ENCODE measurements at regions not wholly inside any gene's neighbourhood (a gene's known extent, or its start where the extent isn't known, plus 50 kb on each side); places are given as distances from the start of the nearest gene placed in this dataset.

DNA sequence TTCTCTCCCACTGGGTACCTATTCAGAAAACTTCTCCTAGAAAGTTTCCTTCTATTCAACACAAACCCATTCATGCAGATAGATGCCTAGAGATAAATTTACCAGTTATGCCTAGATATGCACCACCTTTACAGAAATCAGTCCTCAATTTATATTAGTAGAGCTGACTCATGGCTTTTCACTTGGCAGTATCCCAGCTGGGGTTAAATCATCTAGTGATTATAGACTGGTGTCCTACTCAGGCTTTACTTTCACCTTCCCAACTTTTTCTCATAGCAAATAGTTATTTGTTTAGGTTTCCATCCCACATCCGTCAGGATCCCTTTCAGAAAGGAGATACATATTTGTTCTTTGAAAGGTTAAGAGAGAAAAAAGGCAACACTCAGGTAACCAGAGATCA lies 124.5 kb downstream of the AQP4 start:
- DNase-seq: no peak

DNA sequence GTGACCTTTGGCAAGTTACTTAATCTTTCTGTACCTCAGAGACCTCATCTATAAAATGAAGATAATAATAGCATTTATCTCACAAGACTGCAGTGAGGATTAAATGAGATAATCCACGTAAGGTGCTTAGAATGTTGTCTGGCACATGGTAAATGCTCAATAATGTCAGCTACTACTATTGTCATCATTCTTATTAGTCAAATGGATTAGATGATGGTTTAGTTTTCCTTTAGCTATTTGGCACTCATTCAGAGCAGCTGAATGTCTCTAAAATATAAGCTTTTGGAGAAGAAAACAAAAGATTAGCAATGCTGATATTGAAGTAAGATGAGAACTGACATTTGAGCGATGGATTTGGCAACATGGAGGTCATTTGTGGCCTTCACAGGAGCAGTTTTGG lies 125.1 kb downstream of the AQP4 start:
- DNase-seq: no peak

DNA sequence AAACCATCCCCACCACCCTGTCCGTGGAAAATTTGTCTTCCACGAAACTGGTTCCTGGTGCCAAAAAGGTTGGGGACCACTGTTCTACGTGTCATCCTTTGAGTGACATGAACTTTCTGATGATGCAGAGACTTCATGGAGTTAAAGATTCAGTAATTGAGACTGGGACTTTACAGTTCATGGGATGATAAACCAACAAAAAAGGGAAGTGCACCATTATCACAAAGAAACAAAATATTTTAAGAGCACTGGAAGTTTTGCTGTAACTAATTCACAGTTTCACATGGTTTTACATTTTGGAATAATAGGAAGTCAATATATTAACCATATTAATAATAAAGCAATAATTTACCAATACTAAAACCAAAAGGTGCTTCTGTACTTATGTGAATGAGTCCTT lies 126.8 kb downstream of the AQP4 start:
- no peak for DNase-seq

DNA sequence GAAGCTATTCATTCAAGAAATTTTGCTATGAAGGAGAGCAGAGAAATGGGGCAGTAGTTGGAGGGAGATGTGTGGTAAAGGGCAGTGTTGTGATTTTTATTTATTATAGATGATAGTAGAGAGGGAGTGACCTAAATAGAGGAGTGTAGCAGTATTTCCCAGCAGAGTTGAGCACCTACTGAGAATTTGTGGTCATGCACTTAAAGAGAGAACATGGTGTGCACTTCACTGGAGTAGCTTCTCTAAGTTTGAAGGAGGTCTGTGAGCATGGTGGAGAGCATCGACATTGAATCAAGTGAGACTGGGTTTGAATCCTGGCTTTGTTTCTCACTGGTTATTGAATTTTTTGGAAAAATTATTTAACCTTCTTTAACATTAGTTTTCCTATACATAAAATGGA lies 129.2 kb downstream of the AQP4 start:
- DNase-seq: no peak

DNA sequence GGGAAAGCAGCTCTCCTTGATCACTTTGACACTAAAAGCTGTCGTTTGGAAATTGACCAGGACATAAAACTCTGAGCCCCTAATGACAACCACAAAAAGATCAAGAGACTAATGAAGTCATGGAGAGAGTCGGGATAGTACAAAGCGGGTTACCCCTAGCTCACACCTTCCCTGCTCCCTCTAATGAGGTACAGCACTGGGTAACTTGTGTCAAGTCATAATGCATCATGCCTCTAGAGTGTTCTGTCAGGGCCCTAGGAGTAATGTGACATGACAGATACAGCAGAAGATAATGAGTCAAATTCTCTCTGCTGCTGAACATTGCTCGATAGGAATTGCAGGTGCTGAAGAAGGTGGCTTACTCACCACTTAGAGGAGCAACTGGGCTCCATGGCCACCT lies 130.7 kb downstream of the AQP4 start:
- DNase-seq: no peak

- DNase-seq: no peak
Measured at GRCh38 chr18:26729449-26729848, 136.1 kb downstream of the AQP4 start.

GRCh38 chr18:26729008-26729407 lies 136.5 kb downstream of the AQP4 start:
- no peak for DNase-seq

GRCh38 chr18:26723981-26724380 lies 141.5 kb downstream of the AQP4 start:
- no peak for DNase-seq

DNA sequence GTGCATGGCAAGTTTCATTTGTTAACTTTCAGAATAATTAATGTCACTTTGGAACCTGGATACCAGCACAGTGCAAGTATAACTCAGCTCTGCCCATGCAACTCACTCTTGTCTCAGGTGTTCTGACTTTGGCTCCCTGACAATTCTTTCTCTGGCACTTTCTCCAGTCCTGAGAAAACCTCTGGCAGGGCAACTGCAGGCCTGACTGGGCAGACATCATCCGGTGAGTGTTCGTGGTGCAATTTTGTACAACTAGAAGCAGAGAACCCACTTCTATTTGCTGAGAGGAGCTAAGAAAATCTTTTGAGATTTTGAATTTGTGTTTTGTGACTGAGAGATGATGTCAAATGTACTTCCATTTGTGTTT lies 143.0 kb downstream of the AQP4 start:
- no peak for DNase-seq

GRCh38 chr18:26721854-26722564 lies 143.5 kb downstream of the AQP4 start:
- DNase-seq: no peak

GRCh38 chr18:26719896-26720295 lies 145.6 kb downstream of the AQP4 start:
- no peak for DNase-seq

- DNase-seq: no peak
Measured at GRCh38 chr18:26717123-26717719, 148.3 kb downstream of the AQP4 start.

DNA sequence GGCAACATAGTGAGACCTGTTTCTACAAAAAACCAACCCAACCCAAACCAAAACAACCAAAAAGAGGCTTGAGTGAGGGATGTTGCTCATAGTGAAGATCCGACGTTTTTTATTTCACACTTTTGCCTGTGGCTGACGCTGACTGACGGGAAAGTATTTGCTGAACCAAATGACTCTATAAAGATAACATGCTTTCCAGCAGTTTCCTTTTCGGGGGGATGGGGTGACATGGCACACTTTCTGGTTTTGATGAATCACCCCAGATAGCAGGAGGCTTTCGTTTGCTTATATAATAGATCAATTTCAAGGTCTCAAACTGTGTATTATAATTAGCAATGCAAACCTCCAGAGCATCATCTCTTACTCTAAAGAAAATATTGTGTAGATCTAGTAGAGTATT lies 150.8 kb downstream of the AQP4 start:
- no peak for DNase-seq

- no peak for DNase-seq
Measured at GRCh38 chr18:26711756-26712155, 153.8 kb downstream of the AQP4 start.

DNA sequence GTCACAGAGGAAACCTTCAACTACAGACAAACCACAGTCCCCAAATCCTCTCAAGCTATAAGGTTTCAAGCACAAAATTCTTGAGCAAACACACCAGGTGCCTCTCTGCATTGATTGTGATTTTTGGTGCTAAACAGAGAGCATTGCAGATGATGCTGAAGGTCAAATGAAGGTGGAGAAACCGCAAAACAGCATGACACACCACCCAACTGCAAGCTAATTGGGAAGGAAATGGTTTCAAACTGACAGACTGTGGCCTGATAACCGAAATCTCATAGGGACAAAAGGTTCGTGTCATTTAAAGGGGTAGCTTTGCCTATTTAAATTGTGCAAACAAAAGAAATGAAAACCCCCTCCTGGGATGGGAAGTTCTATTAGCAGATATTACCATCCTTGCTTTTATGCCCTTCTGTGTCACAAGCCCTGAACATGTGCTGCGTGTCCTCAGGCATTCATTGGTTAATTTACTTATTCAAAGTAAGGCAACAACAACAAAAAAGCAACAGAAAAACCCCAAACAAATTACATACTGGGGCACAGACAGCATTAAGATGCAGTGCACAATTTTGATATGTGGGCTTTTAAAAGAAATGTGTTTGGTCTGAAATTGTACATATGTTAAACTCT lies 154.9 kb downstream of the AQP4 start:
- no peak for DNase-seq

GRCh38 chr18:26709897-26710296 lies 155.6 kb downstream of the AQP4 start:
- no peak for DNase-seq

DNA sequence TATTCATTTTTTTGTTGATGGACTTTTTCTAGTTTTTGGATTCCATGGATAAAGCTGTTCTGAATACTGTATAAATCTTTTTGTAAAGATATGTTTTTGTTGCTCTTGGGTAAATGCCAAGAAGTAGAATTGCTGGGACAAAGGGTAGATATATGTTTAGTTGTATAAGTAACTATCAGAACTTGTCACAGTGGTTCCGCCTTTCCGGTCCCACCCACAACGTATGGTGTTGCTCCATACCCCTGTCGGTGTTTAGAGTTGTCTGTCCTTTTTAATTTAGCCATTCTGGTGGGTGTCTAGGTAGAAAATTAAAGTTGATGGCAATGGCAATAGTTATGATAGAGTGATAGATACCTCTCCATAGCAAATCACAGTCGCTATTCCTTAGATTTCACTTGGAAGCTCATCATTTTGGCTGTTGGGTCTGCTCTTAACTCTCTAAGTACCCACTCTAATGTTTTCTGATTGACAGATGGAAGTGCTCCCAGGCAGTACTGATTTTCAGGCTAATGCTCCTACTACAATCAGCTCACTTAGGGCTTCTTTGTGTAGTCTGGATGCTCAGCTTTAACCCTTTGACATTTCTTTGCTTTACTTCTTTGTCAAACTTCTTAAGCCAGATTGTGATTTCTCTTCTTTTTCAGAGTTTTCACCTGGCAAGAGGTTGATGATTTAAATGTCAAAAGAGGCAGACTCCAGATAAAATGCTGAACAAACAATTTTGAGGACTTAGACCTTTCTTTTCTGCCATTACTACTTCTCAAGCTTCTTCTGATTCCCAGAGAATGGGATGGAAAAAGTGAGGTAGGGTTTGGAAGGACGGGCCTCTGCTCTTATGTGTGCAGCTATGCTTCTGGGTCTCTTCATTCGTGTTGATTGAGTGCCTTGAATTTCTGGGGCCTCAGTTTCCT lies 156.4 kb downstream of the AQP4 start:
- no peak for DNase-seq

DNA sequence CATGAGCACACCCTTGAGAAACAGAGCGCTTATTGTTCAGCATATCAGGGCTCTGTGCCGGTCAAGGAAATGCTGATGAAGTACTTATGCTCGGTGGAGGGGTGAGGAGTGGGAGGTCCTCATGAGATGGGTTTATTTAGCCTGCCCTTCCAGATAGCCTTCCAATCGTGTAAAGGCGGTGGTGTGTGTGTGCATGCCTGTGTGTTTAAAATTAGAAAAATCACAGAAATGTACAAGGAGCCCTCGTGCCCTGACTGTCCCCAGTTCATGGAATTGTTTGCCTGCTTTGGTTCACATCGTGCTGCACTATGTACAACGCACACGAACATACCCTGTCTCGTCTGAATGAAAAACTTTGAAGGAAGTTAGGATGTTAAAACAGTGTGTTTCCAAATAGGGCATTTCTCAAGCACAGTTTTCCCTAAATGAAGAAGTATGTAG lies 158.6 kb downstream of the AQP4 start:
- no peak for DNase-seq

DNA sequence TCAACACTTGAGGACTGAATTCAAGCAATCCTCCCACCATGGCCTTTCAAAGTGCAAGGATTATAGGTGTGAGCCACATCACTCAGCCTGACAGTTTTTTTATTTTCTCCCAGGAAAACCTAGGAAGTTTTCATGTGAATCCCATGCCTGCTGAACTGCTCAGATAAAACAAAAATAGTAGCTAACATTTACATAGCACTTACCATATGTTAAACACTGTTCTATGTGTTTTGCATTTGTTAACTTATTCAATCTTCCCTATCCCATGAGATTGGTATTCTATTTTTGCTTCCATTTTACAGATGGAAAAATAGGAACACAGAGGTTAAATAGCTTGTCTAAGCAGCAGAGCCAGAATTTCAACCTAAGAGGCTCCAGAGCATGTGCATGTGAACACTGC lies 157.4 kb upstream of the KCTD1 start:
- no peak for DNase-seq

- DNase-seq: no peak
Measured at GRCh38 chr18:26703170-26703930, 155.0 kb upstream of the KCTD1 start.

DNA sequence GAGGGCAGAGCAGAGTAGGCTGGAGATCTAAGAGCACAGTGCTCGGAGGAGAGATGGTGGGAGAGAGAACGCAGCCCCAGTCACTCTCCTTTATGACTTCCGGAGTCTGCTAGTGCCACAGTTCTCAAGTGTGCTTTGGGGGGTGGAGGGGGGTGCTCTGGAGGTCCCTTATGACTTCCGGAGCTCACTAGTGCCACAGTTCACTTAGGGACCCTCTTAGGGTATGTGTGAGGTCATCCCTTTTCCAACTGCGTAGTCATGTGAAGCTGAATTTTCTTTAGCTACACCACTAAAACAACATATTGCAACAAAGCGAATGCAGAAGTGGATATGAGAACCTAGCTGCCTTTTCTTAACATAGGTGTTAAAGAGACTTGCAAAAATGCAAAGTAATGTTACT lies 153.7 kb upstream of the KCTD1 start:
- no peak for DNase-seq

- DNase-seq: no peak
Measured at GRCh38 chr18:26700728-26701127, 152.4 kb upstream of the KCTD1 start.

DNA sequence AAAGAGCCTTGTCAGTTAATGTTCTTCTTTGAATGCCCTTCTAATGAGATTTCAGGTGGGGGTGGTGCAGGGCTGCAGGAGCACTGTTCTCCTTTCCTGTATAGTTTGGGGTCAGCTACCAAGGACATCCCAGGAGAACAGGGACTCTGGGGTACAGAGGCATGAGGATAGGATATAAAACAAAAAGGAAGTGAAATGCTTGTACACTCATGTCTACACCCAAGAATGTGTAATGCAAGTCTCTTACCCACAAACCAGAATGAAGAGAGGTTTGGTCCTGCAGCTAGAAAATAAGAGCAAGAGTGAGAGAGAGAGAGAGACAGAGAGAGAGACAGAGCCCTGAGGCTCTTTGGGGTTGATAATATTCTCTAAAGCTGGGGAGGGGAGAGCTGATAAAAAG lies 151.8 kb upstream of the KCTD1 start:
- no peak for DNase-seq
